ENCODE measurements at regions not wholly inside any gene's neighbourhood (a gene's known extent, or its start where the extent isn't known, plus 50 kb on each side); places are given as distances from the start of the nearest gene placed in this dataset.
"Not testable (repeated sequence)": the region's sequence is repeated elsewhere in the genome, so short reads cannot be mapped to it uniquely, and the experiment has no call there.

DNA sequence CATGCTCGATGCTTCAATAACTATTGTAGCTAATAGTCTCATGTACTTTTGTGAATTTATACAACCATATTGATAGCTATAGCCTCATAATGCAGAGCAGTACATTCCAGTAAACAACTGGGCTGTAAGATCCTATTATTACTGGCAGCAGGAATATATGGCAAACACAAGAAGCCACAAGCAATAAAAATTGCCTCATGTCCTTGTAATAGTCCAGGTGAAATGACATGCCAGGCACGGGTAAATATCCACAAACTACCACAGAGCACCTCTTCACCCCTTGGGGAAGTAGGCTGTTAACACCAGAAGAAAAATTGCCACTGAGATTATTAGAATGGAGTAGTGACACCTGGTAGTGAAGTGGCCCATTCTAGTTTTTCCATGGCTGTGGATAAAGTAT is 158.3 kb downstream of the MTX2 start:
- DNase-seq: no peak

DNA sequence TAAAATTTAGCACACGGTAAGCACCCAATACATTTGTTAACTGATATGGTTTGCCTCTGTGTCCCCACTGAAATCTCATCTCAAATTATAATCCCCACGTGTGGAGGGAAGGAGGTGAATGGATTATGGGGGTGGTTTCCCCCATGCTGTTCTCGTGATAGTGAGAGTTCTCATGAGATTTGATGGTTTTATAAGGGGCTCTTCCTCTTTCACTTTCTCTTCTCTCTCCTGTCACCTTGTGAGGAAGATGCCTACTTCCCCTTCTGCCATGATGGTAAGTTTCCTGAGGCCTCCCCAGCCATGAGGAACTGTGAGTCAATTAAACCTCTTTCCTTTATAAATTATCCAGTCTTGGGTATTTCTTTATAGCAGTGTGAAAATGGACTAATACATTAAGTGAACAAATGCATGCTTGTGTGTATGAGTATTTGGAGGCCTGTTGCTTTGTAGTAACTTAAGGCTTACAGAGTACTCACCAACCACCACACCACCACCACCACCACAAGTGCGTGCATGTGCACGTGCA is 159.8 kb downstream of the MTX2 start:
- not testable (repeated sequence) for DNase-seq

DNA sequence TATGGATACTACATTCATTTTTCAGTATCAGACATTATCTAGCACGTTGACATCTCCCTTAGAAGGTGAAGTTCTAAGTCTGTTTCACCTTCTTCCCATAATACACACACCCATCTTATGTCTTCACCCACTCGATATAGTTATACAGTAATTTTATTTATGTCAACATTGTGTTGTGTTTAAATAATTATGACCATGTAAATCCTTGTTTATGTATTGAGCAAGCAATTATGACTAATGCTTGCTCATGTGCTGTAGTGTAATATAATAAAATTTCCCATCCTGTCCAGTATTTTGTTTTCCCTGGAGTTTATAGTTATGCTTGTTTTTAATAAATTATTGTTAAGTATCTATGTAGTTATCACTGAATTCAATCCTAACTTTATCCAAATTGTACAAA is 163.2 kb downstream of the MTX2 start:
- DNase-seq: no peak

DNA sequence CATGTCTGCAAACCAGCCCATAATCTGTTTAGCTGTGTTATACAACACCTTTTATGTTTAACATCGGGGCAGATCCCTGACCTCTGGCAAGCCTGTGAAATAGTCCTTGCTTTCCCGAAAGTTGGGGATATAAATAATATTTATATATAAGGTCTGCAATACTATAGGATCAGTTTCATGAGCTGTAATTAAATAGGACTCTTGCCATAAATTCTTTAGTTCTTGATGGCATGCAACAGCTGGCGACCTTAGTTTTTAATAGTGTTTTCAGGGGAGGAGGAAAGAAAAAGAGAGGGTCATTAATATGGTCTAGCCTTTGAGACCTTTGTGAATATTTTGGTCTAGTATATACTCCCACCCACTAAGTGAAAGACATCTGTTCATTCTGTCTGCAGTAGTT is 166.5 kb downstream of the MTX2 start:
- no peak for DNase-seq

DNA sequence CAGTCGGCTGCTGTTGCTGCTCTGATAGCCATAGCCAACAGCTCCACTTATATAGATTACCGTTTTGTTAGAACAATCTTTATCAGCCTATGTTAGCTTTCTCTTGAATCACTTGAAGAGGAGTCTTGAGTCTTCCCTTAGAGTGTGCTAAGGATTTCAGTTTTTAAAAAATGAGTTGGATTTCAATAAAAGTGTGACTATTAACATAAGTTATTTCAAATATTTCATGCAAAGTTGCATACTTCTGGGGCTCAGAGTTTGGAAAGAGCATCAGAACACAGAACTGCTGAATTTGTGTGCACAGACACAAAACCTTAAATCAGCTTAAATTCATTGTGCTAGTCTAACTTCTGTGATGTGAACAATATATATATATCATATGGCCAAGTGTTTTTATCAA is 174.7 kb downstream of the MTX2 start:
- DNase-seq: no peak

DNA sequence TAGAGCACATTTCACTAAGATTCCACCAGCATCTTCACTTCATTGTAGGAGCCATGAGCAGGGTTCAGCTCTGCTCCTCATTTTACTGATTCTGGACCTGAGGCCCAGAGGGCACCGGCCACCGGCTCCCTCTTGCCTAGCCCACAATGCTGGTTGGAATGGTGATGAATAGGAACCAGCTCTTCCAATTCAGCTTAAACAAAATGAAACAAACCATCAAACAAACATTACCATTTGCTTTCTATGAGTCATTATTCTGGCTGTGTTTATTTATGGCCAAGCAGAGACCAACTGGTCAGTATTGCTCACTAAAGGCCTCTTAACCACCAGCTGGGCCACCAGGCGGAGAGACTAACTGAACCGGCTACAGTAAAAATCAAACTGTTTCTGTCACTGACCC is 176.7 kb downstream of the MTX2 start:
- DNase-seq: no peak

DNA sequence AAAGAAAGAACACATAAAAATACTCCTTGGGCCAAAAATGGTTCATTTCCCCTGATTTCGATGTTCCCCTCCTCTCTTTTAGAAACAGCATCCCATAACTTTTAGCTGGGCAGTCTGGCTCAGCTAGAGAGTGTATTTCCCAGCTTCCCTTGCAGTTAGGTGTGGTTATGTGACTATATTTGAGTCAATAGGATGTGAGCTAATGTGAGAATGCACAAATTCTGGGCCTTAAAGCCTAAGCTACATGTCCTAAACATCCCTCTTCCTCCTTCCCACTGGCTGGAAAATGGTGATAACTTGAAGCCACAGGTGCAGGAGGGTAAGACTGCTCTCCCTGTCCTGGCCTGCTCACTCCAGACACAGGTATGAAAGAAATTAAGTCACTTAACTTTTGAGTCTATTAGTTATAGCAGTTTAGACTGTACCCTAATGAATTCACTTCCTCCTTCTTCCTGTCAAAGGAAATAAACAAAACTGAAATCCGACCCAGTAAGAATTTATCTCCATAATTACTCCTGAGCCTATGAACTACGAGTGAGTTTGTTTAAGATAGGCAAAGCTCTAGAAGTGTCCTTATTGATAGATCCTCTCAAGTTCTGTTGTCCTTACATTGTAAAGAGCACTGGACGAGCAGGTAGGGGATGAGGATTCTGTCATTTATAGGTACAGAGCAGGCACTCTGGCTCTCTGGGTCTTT is 177.6 kb downstream of the MTX2 start:
- DNase-seq: no peak

DNA sequence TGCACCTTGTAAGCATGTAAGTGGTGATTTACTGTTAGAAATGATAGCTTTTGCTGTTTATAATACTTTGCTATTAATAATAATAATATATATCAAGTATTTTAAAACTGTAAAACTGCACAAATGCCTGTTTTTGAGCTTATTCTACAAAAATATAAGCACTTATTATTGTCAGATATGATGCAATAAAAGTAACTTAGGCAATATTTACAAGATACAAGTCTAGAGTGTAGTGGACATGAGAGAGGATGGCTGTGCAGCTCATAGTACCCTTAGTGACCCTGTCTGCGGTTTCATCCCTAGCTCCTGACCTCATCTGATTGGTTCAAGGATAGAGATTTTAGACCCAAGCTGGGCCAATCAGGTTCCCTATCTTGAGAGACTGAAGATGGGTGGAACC is 178.4 kb downstream of the MTX2 start:
- no peak for DNase-seq

DNA sequence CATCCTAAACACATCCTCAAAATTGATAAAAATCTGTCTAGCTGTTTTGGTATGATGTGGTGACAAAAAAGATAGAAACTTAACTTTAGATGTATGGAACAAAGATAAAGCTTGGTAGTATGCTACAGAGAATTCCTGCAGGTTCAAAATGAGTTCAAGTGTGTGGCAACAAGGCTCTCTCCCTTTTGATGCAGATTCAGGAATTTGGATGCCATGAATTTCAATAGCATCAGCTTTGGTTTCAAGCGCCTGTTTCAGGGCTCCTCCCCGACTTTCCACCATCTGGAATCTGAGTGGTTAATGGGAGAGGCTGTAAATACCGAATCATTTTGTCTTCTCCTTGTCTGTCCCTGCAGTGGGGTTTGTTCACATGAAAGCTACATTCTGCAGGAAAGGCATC is 180.6 kb downstream of the MTX2 start:
- DNase-seq: no peak

DNA sequence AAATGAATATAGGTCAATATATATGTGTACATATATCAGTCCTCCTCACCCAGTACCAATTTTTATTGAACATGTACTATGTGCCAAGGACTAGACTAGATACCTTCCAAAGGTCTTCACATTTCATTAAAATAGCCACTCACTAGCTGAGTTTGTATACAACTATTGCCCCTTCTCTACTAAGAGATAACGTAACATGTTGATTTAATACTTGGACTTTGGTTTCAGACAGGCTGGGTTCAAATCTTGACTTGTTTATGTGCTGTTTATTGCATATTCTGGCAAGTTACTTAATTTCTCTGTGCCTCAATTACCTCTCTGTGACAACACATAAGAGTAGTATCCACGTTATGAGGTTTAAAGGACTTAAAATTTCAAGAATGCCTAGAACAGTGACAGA is 184.5 kb downstream of the MTX2 start:
- no peak for DNase-seq

DNA sequence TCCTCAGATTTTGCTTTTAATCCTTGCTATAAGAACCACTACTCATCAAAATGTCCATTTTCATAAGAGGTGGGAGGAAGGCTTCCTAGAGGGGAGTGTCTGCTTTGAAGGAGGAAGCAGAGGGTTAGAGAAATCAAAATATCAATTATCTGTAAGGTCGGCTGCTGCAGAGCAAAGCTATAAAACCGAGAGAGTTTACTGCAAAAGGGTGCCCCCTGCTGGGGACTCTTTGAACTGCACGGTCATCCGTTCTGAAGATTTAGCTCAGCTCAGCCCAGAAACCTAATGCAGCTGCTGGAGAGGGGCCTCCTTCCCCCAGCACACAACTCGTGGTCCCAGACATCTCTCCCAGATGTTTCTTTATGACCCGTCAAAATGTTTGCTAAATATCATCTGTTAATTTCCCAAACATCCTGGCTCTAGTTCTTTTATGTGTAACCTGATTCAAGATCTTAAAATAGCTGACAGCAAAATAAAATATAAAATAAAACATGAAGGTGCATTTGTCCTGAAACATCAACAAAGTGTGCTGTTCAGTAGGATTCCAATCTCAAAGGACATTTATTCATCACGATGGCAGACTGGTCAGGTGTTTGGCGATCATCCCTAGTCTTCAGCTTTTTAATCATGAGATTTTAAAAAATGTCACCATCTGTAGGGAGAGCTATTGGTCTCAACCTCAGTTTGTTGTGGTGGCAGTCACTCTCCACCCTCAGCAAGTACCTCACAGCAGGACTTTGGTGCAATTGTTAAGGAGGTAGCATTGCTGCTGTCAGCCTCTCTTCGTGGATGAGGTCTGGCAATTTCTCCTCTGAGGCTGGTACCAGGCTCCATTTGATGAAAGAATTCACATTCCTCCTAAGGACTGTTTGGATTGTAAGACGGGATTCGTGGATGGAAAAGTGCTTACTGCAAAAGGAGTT is 185.9 kb downstream of the MTX2 start:
- DNase-seq: peak; percentile 77

DNA sequence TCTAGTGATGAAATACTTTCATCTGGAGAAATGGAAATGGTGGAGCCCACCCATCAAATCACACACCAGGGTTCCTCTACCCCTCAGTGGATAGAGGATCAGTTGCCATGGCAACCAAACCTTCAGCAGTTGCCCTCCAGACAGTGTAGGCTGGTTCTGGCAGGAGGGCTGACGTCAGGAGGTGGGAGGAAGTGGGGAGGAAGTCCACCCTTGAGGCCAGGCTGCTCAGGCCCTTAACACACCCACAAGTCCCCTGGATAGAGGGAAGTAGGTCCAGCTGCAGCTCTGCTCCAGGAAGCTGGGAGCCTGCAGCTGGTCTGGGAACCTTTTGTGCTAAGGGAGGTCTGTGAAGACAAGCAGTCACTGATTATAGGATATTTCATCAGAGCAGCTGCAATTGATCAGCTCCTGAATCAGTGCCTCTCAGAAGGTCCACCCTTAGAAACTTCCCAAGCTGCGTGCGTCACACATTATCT is 186.6 kb downstream of the MTX2 start:
- DNase-seq: no peak

DNA sequence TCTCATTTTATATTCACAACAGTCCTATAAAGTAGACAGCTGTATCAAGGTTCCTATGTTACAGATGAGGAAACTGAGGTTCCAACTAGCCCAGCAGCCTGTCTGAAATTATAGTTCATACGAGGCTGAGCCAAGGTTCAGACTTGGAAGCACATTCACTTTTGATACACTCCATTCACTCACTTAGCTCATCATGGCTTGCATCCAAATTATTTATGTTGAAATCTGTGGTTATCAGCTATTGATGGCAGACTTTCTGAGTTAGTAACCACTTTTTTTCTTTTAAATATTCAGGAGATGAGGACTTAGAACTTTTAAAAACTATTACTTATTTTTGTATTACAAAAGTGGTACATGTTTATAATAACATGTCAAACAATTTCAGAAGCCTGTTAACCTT is 188.2 kb downstream of the MTX2 start:
- no peak for DNase-seq

DNA sequence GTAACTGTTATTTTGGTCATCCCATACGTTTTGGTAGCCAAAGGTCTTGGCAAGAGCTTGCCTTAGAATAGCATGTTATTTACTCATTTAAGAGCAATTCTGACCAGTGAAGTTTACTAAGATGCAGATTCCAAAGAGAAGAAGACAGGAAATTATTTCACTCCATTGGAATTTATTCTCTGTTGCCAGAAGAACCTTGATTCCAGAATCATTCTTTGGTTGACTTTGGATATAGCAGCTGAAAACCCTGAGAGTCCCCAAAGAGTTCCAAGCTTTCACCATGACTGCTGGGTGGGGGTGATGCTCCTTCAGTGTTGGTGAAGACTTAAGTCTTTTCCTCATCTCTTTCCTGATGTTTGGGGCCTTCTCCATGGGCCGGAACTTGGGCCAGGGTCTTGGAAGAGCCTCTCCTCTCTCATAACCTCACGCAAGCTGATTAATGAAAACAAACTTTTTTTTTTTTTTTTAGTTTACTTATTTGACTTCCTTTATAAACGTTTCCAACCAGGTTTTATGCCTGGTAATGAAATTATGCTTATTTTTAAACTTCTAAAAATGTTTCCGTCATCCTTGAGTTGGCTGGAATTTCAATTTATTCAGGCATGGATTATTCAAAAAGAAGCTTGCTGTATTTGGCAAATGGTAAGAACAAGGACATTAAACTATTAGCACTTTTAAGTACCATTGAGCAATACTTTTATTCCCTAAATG is 192.0 kb downstream of the MTX2 start:
- DNase-seq: no peak

DNA sequence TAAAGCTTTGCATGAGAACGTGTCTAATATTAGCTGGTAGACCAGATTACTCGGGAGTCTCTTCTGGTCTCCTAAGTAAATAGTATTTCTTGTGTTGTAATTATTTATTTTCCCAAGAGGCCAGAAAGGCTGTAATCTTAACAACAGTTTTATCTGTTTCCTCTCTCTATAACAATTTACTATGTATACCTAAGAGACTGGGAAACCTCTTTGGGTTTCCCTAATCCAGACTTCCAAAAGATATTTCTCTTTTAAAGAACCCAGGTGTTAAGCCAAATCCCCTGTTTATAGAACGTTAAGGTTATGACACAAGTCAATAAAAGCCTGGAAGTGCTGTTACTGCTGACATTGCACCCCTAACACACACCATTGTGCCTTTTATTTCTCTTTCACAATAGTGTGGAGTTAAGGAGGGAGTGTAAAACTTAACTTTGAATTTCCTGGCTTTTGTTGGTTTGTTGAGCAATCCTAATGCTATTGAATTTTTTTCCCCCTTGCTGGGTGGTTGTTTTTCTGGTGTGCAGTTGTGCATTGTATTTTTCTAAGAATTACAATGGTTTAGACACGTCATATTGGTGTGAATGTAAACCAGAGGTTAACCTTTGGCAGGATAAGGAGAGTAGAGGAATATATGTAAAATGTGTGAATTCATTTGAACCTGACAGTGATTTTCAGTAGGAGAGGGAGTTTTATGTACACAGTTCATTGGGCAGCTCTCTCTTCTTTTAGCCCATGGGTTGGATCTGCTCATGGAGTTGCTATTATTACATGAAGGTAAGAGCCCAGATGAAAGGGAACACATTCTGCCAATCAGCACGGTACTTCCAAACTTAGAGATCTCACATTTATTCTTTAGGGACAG is 192.8 kb downstream of the MTX2 start:
- DNase-seq: no peak

DNA sequence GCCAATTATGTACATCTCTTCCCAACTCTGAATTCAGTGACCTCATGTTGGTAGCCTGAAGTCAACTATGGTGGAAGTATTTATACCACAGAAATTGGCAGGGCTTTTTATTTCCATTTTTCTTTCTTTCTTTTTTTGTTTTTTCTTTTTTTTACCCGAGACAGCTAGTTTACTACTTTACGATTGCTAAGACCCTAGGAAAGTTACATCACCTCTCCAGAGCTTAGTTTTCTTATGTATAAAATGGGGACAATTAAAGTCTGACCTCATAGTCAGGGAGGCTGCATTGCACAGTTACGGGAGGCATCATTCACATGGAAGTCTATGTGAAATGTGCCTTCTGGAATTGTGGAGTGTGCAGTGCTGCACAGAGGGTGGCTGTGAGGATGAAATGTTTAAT is 194.3 kb downstream of the MTX2 start:
- DNase-seq: no peak

DNA sequence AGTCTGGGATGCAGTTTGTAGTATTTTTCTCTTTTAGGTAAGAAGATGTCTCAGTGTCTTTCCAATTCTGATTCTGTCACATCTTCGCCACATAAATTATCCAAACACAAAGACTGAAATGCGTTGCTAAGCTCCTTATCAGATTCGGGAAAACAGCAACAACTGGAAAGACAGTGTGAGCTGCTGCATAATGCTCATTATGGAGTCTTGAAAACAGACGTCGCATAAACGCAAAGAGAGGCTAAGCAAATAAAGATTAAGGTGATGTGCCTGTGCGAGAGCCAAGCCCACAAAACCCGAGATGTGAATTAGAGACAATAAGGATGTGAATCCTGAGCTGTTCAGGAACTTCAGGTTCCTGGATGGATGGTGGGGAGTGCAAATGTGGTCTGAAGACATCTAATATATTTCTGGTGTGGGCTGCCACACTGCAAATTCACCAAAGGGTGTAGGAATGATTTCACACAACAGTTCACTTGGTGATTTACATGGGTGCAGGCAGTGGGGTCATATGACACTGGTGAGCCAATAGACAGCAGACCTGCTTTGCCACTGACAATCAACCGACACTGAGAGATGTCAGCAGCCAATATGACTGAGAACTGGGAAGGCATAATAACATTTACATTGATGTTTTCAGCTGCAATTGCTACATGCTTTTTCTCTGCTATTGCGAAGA is 195.8 kb downstream of the MTX2 start:
- DNase-seq: no peak

DNA sequence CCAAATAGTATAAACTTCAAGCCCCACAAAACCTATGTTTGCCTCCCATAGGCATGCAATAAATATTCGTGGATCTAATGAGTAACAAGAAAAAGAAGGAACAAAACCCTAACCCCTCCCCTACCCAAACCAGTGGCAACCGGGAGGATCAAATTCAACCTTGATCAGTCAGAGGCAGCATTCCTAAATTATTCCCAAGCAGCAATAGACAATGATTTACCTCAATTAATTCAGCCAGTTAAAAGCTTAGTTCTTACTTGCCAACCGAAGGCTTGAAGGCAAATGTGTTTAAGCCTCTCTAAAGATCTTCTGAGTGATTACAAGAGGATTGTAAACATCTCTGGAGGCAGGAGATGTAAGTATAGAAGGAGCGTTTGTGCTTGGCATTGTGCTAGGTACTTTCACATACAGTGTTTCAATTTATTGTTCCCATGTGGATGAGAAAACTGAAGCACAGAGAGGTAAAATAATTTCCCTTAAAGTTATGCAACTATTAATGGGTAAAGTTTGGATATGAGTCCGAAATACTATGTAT is 197.7 kb downstream of the MTX2 start:
- no peak for DNase-seq

DNA sequence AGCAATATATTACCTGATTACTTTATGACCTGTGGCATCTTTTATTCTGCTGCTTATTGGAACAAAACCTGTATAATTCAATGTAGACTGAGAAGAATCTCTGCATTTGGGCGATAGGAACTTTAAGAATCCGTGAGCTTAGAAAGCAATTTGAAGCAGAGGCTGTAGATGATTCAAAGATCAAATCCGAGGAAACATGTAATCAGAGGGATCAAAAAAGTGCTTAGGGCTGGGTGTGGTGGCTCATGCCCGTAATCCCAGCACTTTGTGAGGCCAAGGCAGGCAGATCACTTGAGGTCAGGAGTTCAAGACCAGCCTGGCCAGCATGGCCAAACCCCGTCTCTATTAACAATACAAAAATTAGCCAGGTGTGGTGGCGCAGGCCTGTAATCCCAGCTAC is 198.4 kb downstream of the MTX2 start:
- DNase-seq: no peak

DNA sequence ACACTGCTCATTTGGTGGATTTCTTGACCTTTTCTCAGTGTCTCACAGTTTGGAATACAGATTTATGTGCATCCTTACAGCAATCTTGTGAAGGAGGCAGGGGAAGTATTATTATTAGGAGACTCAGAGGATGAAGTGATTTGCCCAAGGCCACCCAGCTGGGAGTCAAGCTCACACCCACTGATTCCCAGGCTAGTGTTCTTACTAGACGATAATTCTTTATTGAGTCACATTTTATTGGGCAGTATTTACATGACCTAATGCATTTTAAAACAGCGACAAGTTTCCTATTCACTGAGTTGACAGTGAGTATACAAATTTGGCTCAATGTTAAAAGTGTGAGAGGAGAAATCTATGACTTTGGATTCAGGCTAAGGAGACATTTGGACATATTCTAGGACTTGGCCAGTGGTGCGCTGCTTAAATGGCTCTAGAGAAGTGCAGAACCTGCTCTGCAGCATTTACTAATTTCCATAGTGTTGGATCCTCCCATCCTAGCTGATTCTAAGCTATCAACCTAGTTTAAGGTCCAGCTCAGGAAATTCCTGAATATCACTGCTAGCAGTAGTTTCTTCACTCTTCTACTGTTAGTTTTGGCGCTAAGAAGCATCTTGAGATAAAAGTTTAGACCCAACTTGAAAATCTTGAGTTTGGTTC is 199.3 kb downstream of the MTX2 start:
- DNase-seq: no peak

DNA sequence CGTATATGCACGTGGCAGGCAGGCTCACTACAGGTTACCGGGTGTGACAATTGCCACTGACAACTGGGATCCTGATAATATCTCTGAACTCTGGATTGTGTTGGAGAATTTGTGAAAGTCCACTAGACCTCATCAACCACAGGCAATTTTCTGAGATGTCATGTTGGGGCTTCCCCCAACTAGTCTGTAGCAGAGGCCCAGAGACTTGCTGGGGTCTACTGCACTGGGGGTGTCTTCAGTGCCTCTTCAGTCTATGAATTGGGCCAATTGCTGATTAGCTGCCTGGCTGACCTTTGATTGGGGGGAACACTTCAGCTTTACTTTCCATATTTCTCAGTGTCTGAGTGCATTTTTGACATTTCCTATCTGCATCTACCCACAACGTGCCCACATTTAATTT is 201.5 kb downstream of the MTX2 start:
- no peak for DNase-seq
